ENCODE measurements at regions not wholly inside any gene's neighbourhood (a gene's known extent, or its start where the extent isn't known, plus 50 kb on each side); places are given as distances from the start of the nearest gene placed in this dataset.
"Not testable (repeated sequence)": the region's sequence is repeated elsewhere in the genome, so short reads cannot be mapped to it uniquely, and the experiment has no call there.

GRCh38 chr13:86491121-86491520, 691.9 kb upstream of the SLITRK6 start:
- H3K9me3 ChIP-seq (ENCODE audit: low read depth): no peaks in the 10 kb centered on the region
- no peaks in the 10 kb centered on the region for H3K36me3 ChIP-seq
- no peak overlapping the region for H3K4me3 ChIP-seq
- no peaks in the 10 kb centered on the region for H3K4me1 ChIP-seq (ENCODE audit: low read depth)
- no peak overlapping the region for H3K27ac ChIP-seq
- TF ChIP-seq CTCF (IDR thresholded peaks at IDR 0.05; ENCODE audit: low read depth, low read length): no peak
- no peak for DNase-seq (ENCODE audit: low read depth in 1 of 2, low spot score in 1 of 2)
- H3K27me3 ChIP-seq: no peaks in the 10 kb centered on the region

GRCh38 chr13:86501931-86502330, 702.7 kb upstream of the SLITRK6 start:
- H3K27me3 ChIP-seq; H3K4me1 ChIP-seq (ENCODE audit: low read depth); H3K9me3 ChIP-seq (ENCODE audit: low read depth); H3K27ac ChIP-seq; H3K4me3 ChIP-seq; H3K36me3 ChIP-seq; DNase-seq (ENCODE audit: low read depth in 1 of 2, low spot score in 1 of 2): not testable (repeated sequence)

- H3K27ac ChIP-seq: no peak overlapping the region
- no peak for TF ChIP-seq CTCF (IDR thresholded peaks at IDR 0.05; ENCODE audit: low read depth, low read length)
- H3K4me1 ChIP-seq (ENCODE audit: low read depth): no peaks in the 10 kb centered on the region
- H3K36me3 ChIP-seq: no peaks in the 10 kb centered on the region
- H3K4me3 ChIP-seq: no peak overlapping the region
- H3K9me3 ChIP-seq (ENCODE audit: low read depth): no peaks in the 10 kb centered on the region
- H3K27me3 ChIP-seq: no peaks in the 10 kb centered on the region
- DNase-seq (ENCODE audit: low read depth in 1 of 2, low spot score in 1 of 2): no peak
Observed at GRCh38 chr13:86510792-86511191, 711.6 kb upstream of the SLITRK6 start.

- DNase-seq (ENCODE audit: low read depth in 1 of 2, low spot score in 1 of 2): no peak
- no peaks in the 10 kb centered on the region for H3K27me3 ChIP-seq
- no peak overlapping the region for H3K4me3 ChIP-seq
- no peaks in the 10 kb centered on the region for H3K9me3 ChIP-seq (ENCODE audit: low read depth)
- H3K4me1 ChIP-seq (ENCODE audit: low read depth): no peaks in the 10 kb centered on the region
- no peak for TF ChIP-seq CTCF (IDR thresholded peaks at IDR 0.05; ENCODE audit: low read depth, low read length)
- H3K27ac ChIP-seq: no peak overlapping the region
- H3K36me3 ChIP-seq: no peaks in the 10 kb centered on the region
Observed at GRCh38 chr13:86541461-86541860, 742.2 kb upstream of the SLITRK6 start.

GRCh38 chr13:86554066-86554465, 754.8 kb upstream of the SLITRK6 start:
- no peak overlapping the region for H3K4me3 ChIP-seq
- H3K4me1 ChIP-seq (ENCODE audit: low read depth): no peaks in the 10 kb centered on the region
- H3K27me3 ChIP-seq: no peaks in the 10 kb centered on the region
- no peak overlapping the region for H3K27ac ChIP-seq
- no peaks in the 10 kb centered on the region for H3K9me3 ChIP-seq (ENCODE audit: low read depth)
- no peak for TF ChIP-seq CTCF (IDR thresholded peaks at IDR 0.05; ENCODE audit: low read depth, low read length)
- no peaks in the 10 kb centered on the region for H3K36me3 ChIP-seq
- DNase-seq (ENCODE audit: low read depth in 1 of 2, low spot score in 1 of 2): no peak

GRCh38 chr13:86559901-86560300, 760.7 kb upstream of the SLITRK6 start:
- no peak for TF ChIP-seq CTCF (IDR thresholded peaks at IDR 0.05; ENCODE audit: low read depth, low read length)
- no peak overlapping the region for H3K27ac ChIP-seq
- no peak for DNase-seq (ENCODE audit: low read depth in 1 of 2, low spot score in 1 of 2)
- H3K27me3 ChIP-seq: no peaks in the 10 kb centered on the region
- no peak overlapping the region for H3K4me3 ChIP-seq
- H3K36me3 ChIP-seq: no peaks in the 10 kb centered on the region
- H3K4me1 ChIP-seq (ENCODE audit: low read depth): no peaks in the 10 kb centered on the region
- H3K9me3 ChIP-seq (ENCODE audit: low read depth): no peaks in the 10 kb centered on the region

Data from cardiac muscle cell (in vitro differentiated cells and primary cell).